ENCODE measurements at regions not wholly inside any gene's neighbourhood (a gene's known extent, or its start where the extent isn't known, plus 50 kb on each side); places are given as distances from the start of the nearest gene placed in this dataset.

DNA sequence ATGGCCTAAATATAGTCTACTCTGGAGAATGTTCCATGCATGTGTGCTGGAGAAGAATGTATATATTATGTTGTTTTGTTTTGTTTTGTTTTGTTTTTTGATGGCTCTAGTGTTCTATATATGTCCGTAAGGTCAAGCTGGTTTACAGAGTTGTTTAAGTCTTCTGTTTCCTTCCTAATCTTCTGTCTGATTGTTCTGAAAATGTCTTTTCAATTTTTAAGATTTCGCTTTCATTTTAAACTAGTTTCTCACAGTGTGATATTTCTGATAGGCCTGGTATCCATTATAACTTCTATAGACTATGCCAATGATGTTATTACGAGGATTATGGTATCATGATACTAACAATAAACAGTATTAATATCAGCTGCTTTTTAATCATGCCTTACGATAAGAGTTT lies 1126.3 kb upstream of the SORCS1 start:
- no peak for DNase-seq

DNA sequence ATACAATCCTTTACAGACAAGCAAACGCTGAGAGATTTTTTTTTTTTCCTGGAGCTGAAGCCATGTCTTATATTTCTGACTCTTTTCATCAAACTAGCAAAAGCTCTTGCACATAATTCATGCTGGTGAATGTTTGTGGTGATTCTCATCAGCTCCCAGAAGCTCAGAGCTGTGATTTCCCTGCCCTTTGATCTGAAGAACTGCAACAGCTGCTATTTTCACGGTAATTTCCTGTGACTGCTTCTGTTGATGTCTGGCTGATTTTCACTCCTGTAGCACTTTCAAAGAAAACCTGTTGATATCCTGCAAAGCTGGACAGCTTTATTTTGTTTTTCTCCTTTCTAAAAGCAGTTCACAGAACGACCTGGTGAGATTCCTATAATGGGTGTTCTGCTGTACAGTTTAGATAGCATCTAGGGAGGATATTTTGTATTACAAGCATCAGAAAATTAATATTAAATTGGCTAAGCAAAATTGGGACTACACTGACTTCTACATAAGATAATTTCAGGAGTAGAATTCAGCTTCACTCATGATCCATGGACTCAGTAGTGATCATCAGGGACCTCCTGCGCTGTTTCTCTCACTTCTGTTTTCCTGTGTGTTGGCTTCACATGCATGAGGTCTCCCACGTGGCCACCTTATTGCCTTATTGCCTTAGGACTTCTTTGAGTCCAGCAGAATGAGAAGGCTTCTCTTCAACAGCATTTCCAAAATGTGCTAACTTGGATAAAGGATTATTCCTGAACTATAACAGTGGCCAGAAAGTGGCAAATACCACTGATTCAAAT lies 1111.6 kb upstream of the SORCS1 start:
- DNase-seq, result no peak

DNA sequence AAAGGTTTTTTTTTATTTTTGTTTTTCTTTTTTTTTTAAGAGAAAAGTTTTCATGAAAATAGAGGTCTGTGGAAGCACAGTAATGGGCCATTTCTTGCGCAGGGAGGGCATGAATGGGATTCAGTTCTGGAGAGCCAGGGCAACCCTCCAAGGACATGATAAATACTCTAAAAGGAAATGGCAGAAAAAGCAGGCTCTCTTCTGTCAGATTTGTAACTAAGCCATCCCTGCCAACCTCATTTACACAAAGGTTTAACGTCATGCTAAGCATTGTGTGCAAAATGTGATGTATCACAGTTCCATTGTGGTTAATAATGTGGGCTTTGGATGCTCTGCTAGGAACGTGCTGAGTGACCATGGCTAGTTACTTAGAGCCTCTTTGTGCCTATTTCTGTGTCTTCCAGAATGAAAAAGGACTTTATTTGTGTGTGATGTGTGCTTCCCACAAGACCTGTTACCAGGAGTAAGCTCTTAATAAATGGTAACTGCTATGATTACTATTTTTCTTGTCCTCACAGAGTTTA lies 1095.9 kb upstream of the SORCS1 start:
- DNase-seq, result no peak

DNA sequence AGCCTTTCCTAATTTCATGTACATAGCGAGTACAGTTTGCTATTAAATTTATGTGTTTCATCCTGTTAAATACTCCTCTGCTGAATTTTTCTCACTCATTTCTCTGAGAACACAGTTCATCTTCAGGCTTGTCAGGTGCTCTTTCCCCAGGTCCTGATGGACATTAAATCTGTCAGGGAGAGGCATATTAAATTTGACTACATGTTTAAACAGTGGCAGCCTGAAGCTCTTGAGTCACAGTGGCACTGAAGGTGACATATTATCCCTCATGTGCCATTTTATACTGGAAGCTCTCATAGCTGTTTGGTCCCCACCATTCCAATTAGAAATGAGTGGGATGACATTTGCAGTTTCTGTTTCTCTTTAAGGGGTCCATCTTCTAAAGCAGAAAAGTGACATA lies 1089.6 kb upstream of the SORCS1 start:
- DNase-seq, result no peak

DNA sequence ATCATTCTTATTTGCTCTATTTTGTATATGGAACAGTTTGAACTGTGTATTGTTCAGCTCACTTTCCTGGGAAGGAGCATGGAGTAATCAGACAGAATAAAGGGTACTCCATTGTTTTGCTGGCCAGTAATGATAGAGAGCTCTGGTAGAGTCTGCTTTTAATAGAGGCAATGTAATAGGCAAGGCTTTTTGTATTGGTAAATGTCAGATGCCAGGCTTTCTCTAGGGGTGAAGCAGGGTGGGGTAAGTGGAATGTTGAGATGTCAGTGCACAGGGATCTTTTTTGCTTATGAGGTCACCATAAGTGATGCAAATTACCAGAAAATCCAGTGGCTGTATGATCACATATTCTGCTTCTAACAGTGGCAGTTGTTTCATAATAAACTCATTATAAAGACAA lies 1088.3 kb upstream of the SORCS1 start:
- DNase-seq, result no peak

DNA sequence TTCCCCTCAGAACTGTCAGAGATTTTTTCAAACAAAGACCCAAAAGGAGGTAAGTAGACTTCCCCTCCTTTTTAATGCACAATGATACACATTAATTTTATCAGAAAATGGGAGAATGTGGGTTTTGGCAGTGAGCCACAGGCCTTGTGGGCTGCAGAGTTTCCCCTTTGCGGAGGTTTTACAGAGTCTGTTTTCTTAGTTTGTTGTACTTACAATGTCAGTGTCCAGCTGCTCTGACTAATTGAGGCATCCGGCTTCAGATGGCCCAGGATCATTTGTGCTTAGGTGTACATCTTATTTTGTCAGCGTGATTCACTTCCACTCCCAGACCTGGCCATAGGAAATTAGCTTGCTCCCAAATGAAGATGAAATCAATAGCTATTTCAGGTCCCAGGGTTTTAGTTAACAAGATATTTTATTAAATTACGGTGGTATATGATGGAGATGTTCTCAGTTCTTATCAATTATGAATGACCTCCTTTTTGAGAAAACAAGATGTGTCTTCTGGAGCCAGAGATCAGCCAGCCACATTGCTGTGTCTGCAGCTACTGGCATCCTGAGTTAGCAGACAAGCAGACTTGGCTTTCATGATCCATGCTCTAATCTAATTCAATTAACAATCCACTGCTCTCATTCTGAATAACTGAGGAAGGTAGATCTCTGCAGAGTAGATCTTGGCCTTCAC lies 1086.6 kb upstream of the SORCS1 start:
- no peak for DNase-seq

DNA sequence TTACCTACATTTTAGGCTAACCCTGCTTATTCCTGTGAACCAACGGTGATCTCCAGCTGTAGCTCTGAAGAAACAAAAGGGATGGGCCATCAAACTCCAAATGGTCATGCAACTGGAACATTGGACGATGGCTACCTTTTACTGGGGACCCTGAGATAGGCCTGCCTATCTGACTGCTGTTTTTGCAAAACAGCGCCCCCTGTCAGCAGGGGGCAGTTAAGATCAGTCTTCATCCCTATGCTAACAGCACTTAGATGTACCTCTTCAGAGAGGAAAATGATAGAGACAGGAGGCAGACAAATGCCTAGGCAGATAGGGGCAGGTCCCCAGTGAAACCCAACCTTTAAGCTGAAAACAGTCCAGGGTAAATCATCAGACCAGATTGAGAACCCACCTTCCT lies 1085.4 kb upstream of the SORCS1 start:
- DNase-seq, result no peak

DNA sequence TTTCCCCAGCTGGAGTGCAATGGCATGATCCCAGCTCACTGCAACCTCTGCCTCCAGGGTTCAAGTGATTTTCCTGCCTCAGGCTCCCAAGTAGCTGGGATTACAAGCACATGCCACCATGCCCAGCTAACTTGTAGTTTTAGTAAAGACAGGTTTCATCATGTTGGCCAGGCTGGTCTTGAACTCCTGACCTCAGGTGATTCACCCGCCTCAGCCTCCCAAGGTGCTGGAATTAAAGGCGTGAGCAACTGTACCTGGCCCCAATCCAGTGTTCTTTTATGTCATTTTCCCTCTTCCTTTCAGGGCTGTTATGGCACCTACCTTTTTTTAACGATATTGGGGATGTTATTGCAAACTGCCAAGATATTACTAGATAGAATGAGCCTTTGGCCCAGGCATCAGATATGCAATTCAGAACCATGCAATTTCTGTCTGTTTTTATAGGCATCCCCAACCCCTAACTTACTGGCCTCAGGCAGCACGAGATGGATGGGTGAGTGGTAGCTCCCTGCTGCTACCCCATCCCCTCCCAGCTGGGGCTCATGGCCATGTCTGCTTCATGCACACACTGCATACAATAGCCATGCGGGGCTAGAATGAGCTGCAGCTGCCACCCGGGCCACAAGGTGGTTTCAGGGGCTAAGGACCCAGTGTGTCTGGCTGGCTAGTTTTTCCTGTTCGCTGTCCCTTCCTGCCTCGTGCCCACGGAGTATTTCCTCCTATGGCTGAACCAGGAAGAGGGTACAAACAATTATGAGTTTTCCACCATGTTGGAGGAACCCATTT lies 1080.1 kb upstream of the SORCS1 start:
- no peak for DNase-seq

DNA sequence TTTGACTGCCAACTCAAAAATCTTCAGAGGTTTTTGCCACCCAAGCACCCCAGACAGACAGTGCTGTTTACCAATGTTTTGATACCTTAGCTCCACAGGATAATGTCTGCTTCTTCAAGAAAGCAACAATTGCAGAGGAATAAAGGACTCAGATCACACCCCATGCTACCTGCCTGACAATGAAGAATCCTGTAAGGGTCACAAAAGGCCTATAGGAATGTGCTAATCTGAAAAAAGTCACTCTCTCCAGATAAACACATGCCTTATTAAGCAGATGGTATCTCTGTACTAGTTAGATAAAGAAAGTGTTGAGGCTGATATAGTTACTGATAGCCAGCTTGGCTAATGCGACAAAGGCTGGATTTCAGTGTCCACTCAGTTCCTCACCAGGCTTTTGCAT lies 1076.7 kb upstream of the SORCS1 start:
- no peak for DNase-seq

DNA sequence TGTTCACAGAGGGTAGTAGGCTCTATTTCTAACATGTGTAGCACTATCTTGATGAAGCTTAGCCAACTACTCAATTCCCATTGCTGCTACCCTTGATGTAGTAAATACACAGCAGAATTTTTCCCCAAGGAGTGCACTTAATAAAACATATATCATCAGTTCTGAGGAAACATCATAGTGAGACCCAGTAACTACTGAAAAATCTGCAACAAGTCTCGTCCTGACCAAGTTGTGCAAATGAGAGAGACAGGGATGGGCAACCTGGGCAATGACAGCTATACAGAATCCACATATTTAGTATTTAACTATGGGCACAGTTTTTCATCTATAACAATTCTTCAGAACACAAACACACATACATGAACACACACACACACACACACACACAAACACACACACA lies 1073.8 kb upstream of the SORCS1 start:
- DNase-seq, result no peak

DNA sequence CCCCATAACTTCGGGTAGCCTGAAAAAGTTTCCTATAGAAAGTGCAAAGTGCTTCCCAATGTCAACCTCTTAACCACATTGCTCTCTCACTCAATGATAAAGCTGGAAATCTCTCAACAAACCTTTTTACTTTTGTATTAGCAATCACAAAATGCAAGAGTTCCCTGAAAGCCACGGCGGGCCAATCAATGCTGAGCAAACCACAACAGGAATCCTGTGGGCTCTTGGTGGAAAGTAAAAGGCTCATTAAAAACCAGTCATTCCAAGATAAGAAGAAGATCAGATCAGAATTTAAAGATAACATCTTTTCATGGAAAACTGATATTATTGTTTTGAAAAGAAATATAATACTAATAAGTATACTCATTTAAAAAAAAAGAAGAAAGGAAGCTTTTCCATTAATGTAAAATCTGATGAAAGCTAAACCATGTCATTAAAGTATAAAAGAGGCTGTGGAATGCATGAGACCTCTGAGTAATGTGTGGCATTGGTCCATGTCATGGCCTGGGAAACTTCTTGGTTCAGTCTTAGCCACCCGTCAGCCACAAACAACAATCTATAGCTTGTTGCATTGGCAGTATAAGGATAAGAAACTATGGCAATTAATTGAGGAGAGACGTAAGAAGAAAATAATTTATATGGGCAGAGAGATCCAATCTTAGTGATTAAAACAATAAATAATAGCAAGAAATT lies 1066.1 kb upstream of the SORCS1 start:
- no peak for DNase-seq

DNA sequence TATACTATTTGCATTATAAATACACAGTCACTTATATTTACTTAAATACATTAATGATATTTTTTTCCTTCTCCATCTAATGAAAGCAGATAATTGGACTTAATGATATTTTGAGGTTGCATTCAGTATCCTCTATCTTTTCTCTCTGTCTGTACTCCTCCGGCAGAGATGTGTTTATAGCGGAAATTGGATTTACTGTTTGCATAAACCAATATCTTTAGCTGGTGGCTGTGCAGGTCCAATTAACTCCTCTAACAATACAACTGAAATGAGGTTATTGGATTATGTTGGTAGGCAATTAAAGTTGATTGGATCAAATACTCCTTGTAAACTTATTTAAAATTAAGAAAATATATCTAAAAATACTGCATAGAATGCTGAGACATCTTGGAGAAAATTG lies 1044.2 kb upstream of the SORCS1 start:
- no peak for DNase-seq

DNA sequence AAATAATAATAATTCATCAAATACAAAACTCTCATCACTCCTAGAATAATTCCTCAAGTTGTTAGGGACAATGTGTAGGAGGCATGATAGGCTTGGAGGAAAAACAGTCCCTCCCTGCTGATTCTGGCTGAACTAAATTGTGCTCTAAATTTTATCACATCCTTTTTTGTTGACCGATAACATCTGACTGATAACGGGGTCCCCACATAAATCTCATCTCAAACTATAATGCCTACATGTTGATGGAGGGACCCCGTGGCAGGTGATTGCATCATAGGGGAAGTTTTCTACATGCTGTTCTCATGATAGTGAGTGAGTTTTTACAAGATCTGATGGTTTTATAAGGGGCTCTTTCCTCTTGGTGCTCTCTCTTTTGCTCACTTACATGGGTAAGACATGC lies 1043.5 kb upstream of the SORCS1 start:
- DNase-seq, result no peak

DNA sequence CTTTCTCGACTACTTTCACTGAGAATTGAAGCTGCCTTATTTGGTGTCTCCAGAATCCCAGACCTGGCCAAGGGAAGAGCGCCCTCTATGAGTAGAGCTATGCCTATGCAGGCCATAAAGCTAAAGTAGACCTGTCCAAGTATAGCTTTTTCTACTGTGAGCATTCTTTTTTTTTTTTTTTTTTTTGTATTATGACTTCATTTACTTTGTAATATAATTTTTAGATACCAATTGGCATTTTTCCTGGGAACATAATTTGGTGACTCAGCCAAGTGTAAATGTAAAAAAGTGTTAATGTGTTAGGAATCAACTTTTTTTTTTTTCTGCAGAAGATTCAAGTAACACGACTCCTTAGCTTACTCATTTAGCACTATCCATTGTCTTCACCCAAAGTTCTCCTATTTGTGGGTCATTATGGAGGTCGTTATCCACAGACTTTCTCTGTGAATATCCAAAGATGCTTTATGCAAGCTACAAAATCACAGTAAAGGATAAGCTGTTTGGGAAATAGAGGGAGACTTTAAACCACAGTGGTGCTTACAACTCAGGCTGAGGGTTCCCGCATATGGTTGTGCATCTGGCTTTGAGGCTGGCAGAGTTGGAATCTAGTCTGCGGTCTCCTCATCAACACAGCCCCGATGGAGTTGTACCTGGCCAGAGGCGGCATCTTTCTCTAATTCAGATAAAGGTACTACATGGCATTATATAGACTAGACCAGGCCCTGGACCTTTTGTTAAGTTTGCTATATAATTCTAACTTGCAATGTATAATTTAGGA lies 1040.2 kb upstream of the SORCS1 start:
- no peak for DNase-seq

DNA sequence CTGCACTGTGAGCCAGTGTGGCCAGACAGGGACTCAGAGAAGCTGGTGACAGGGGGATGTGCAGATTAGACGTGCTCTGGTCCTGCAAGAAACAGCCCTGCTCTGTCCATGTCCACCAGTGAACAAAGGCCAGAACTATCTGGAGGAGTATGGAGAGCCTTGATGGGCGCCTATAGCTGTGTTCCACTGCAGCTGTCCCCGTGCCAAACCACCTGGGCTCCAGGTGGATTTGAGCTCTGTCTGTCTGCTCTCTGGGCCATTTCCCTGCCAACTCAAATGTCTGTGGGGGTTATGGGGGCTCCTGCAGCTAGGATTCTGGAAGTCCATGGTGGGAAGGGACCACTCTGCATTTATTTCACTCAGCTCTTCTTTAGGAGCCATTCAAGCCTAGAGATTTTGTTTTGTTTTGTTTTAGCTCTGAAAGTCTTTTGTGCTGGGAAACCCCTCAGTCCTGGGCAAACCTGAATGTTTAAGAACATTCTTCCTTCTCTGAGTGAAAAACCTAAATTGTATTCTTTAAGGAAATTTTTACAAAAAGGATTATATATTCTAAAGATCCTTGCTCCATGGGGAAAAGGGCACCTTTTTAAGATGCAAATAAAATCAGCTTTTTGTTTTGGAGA lies 1039.5 kb upstream of the SORCS1 start:
- no peak for DNase-seq

DNA sequence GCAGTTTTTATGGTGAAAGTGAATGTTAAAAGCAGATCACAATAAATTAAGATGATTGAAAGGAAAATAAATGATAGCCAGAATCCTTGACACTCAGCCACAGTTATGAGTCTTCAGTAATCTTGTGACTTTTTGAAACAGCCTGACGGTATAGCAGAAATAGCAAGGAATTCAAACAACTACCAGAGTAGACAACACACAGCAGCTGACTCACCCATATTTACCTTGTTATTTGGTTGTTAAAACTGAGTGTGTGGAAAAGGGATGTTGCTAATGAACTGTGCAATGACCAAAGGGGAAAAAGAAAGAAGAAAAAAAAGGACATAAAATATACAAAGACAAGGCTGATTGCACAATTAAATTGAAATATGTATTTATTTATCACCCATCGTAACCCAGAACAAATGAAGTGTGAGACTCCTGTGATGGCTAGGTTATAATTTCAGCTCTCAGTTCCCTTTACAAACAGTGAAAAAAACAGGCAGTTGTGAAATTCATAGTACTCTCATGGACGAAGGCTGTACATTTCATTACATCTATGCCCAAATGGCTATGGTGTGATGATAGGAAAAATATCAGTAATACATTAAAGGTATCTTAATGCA lies 1023.0 kb upstream of the SORCS1 start:
- no peak for DNase-seq

DNA sequence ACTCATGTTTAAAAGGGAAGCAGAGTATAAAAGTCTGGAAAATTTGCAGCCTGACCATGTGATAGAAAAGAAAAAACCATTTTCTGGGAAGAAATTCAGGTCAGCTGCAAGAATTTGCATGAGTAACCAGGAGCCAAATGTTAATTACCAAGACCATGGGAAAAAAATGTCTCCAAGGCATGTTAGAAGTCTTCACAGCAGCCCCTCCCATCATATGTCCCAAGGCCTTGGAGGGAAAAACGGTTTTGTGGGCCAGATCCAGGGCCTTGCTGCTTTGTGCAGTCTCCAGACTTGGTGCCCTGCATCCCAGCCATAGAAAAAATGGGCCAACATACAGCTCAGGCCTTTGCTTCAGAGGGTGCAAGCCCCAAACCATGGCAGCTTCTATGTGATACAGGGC lies 1019.6 kb upstream of the SORCS1 start:
- no peak for DNase-seq

DNA sequence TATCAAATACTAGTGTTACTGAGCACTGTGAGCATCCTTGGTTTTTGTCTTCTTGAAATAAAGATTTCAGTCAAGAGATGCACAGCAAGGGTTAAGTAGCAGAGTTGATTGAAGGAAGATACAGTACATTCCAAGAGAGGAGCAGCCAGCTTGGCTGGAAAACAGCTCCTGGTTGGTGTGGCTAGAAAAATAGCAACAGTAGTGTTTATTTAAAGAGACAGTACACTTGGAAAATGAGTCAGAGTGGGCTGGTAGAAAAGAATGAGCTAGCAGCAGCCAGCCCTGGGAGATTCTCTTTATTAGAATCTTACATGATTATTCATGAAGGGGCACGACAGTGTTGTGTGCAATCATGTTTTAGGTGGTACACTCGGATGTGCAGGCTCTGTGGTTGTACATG lies 1016.4 kb upstream of the SORCS1 start:
- DNase-seq, result no peak

DNA sequence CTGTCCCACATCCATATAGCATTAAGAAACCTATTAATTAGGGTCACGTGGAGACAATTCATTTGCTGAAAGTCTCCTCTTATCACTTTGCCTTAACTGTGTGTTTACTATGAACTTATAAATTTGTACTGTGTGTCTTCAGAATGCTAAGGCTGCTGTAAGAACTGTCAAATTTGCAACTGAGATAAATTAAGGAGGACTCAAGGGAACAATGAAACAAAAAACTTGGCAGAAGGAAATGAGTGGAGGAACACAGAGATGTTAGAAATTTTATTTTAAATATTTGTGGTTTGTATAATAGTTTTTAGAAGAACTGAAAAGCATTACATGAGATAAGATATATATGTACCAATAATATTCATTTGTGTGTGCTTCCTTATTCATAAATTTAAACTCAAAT lies 1005.3 kb upstream of the SORCS1 start:
- DNase-seq, result no peak

DNA sequence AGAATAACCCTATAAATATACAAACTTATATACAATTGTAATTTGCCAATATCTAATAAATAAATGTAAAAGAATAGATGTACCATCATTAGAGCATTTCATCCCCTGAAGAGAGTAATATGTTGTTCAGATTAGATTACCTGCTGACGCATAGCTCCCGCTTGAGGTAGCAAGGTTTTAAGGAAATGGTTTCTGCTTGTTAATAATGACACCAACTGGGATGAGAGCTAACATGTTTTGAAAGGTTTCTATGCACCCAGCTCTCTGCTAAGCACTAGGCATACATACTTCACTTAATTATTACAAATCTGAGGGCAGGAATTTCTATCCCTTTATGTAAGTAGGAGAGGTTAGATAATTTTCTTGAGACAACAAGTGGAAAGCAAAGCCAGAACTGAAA lies 1003.3 kb upstream of the SORCS1 start:
- DNase-seq, result no peak

DNA sequence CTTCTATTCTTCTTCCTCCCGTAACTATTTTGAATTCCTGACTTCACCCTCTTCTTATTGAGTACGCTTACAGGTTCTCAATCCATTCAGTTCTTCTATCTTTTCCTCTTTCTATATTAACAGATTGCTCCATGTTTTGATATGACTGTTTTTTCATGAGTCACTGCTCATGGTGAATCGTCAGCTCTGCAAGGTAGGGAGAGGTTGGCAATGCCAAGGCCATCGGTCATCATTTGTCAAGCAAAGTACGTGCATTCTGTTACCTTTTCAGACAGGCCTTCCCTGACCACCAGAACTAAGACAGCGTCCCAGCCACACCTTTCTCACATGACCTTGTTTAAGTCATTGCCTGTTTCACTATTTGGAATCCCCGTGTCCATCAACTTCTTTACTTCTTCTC lies 1001.9 kb upstream of the SORCS1 start:
- no peak for DNase-seq

Data from stimulated activated CD8-positive, alpha-beta memory T cell treated with anti-CD3 and anti-CD28 coated beads, Interleukin-4, amount 100 ng/mL, for 48 hours (primary cell).